GM18858 (cell line): ENCODE measurements at regions not wholly inside any gene's neighbourhood (a gene's known extent, or its start where the extent isn't known, plus 50 kb on each side); places are given as distances from the start of the nearest gene placed in this dataset.
"Not testable (repeated sequence)": the region's sequence is repeated elsewhere in the genome, so short reads cannot be mapped to it uniquely, and the experiment has no call there.

Source experiments
- ATAC-seq: cut with Tn5 transposase; IDR thresholded peaks from one replicate; pipeline ENCODE4 v1.9.1; 2021; ENCODE audit not compliant: unreplicated experiment

GRCh38 chr7:81383846-81384245 is 386.0 kb downstream of the HGF start:
- ATAC-seq, result no peak

DNA sequence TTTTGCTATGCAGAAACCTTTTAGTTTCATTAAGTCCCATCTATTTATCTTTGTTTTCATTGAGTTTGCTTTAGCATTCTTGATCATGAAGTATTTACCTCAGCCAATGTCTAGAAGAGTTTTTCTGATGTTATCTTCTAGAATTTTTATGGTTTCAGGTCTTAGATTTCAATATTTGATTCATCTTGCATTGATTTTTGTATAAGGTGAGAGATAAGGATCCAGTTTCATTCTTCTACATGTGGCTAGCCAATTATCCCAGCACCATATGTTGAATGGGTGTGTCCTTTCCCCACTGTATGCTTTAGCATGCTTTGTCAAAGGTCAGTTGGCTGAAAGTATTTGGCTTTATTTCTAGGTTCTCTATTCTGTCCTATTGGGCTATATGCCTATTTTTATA is 395.2 kb downstream of the HGF start:
- ATAC-seq, result not testable (repeated sequence)

DNA sequence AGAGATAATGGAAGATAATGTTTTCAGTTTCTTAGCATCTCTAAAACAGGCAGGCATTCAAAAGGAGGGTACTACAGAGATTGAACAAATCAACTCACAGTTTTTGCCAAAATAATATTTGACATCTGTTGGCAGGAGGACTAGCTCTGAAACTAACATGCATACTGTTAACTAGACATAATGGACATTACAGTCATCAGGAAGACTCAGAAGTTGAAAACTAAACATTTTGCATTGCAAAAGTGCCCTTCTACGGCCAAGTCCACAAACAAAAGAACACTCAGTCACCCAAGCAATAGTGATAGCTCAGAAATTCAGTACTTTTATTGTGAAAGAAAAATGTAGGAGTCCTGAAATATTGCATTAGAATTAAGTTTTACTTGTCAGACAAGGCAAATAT is 399.0 kb downstream of the HGF start:
- no peak for ATAC-seq

DNA sequence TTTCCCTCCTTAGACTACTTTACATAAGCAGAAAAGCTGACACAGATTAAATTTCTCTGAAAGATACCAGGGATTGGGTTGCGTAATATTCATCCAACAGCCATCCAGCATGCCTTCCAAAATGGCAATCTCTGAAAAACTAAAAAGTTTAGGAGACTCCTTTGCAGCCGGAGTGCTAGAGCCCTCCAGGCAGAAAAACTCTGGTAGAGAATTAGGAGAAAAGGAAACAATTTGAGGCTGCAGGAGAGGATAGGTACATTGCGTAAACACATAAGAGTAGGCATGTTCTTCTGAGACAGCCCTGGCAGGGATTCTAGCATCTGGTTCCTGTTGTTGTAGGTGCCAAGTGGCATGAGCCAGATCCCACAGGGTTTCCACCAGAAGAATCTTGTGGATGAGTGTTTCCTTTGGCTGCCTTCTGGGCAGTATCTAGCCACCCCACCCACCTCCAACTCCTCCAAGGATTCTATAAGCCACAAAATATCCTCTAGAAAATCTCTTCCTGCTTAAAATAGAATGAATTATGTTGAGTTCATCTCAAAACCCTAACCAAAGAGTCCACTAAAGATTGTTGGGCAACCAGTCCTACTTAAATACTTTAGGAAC is 402.4 kb downstream of the HGF start:
- no peak for ATAC-seq

DNA sequence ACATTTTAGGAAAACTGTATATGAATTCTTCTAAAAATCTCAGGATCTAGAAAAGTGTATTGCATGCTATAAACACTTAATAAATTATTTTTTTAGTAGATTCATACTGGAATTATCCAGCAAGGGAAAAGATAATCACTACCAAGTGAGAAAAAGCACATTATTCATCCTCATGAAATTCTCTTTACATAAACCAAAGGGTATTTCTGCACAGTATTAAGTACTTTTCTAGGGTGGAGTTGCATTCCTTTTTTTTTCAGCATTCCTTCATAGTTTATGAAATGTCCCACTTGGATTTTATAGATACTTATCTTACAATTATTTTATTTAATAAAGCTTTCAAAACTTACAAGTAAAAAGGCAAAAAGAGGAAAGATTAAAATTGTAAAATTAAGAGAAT is 403.3 kb downstream of the HGF start:
- ATAC-seq, result no peak

GRCh38 chr7:81361769-81362312 is 408.0 kb downstream of the HGF start:
- no peak for ATAC-seq

- ATAC-seq, result no peak
Measured at GRCh38 chr7:81355911-81356310, 413.9 kb downstream of the HGF start.

GRCh38 chr7:81349044-81349443 is 420.8 kb downstream of the HGF start:
- ATAC-seq, result no peak

DNA sequence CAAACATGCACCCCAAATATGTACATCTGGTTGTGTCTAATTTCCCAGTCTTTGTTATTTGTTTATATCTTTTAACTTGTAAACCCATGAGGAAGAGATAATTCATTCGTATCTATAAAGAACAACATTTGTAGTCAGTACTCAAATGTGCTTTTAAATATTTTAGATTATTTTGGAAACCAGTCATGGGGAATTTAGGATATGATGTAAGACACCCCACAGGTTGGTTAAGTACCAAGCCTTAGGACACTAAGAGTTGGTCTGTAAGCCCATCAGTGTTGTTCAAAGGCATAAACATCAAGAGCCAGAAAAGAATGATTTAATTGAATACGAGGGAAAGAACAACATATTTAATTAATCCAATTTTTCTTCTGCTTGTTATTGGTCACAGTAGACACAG is 421.1 kb upstream of the SEMA3C start:
- ATAC-seq, result no peak

DNA sequence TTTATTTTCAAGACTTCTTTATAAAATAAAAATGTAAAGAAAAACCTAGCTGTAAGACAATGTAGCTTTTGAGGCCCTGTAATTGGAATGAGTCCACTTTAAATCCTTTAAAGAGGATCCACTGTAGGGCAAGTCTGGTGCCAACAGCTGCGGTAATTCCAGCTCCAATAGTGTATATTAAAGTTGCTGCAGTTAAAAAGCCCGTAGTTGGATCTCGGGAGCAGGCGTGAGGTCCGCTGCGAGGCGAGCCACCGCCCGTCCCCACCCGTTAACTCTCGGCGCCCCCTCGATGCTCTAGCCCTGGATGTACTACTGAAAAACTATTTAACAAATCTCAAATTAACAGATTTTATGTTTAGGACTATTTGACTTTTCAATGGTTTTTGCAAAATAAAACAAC is 414.7 kb upstream of the SEMA3C start:
- ATAC-seq, result no peak

DNA sequence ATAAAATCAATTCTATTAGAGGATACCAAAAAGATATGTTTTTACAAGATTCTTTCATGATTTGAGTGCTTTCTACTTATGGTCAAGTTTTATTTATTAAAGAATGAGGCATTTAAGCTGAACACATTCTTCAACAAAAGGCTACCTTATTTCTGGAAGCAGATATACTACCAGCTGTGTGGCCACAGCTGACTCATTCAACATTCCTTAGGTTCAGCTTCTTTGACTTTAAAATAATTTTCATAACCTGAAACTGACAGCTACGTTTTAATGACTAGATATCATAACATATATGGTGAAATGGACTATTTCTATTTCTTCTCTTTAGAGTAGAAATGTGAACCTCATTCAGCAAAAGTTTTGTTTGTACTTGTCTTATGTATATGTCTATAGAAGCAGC is 414.2 kb upstream of the SEMA3C start:
- ATAC-seq, result no peak

DNA sequence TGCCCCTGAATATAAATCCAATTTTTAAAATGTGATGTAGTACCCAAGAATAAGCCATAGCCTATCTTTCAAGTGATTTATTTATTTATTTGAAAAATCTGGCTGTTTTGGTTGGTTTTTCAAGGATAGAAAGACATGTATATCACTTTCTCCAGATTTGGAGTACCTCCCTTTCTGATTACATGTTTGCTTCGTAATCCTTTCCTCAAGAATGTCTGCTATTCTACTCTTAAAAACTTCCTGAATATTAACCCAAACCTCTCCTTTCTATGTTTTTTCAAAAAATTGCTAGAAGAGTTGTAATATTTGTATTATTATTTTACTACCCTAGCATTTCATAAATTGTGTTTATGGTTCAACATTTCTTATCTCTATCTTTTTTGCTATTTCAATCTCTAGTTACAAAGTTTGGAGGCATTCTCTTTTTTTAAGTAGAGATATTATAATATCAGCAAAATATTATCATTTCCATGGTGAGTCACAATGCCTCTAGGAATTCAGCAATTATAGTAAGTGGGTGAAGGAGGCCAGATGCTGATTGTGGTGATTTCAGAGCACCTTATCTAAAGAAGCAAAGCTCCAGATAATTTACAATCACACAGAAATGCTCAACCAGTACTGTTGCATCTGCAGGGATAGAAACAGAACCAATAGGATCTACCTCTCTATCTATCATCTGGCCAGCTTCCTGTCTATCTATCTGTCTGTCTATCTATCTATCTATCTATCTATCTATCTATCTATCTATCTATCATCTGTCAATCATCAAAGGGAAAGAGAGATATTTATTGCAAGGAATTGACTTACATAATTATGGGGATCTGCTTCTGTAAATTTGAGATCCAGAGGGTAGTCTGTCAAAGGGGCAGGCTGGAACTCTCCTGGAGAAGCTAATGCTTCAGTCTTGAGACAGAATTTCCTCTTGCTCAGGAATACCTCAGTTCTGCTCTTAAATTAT is 412.5 kb upstream of the SEMA3C start:
- no peak for ATAC-seq

DNA sequence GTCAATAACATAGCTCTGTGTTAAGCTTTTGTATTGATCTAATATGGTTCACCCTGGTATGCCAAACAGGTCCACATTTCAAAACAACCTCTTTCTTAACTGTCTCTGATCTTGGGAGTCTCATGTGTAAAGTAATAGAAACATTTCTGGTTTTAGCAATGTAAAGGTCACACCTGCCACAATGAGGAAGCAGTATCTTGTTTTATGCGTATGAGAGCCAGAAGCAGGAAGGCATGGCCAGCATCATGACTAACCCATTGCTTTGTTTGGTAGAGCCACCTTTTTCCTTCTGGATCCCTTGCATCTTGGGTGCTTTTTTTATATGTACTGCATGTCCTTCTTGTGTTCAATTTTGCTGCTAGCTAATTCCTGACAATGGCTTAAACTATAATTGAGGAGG is 411.3 kb upstream of the SEMA3C start:
- ATAC-seq, result no peak

DNA sequence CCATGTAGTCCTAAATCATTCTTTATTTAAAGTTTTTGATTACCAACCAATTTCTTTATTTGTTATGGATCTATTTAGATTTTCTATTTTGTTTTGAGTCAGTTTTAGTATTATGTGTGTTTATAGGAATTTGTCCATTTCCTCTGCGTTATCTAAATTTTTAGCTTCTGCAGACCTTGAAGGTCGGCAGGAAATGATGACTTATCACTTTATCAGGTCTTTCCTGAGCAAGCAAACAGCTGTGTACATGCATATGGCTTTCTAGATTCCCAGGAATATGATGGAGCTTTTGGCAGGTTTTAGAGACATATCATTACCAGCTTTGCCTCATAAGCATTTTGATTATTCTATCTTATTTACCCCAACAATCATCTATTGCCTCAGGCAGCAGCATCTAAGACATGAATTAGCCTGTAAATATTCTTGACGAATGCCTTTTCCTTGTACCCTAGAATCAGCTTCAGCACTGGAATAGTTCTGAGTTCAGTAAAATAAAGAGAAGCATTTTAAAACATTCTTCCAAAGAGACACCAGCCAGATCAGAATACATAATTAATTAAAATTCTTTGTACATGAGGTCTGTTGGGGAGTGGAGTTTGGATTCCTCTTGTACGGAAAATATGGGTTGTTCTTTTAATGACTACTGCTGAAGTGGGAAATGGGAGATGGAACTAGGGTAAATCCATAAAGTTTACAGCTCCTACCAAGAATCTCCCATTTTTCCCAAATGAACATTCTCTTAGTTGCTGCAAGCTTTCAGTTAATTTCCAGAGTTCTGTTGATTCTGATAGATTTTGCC is 408.8 kb upstream of the SEMA3C start:
- ATAC-seq, result no peak

- ATAC-seq, result no peak
Measured at GRCh38 chr7:81321949-81322348, 403.1 kb upstream of the SEMA3C start.

DNA sequence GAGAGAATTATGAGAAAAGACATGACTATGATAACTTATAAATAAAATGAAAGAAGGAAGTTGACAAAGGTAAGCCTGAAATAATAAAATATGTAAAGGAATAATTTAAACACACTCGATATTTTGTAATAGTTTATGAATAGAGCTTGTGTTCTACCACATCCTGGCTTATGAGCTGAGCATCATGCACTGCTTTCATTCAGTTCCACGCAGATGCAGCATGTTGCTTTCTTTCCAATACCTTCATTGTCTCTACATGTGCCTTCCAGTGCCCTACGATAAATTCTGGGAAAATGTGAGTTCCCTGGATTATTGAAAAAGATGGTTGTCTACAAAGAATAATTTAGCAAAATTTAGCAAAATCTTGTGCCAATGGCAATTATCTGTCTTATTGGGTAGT is 398.9 kb upstream of the SEMA3C start:
- no peak for ATAC-seq

DNA sequence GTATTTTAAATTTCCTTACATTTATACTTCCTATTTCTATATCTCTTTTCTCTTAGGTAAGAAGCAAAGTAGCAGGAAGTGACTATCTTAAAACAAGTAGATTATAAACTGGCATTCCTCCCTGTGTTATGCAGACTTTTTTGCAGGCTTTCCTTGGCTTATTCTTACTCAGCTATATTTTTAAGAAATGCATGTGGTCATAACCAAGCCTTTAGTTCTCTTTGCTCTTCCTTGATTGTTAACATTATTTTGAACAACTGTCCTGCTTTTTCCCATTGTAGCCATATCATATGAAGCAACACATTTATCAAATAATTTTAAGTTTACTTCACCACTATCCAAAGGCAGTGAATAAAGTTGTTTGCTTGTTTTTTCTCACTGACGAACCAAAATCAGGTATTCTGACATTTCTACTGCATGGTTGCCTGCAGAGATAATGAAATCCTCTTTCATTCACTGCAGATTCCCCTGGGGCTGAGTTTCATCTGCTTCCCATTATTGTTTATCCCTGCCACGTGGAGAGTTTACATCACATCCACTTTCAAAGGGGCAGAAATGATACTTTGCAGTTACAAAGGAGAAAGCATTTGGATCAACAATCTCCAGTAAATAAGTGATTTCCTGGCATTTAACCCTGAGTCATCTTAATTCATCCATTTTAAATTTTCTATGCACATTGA is 389.9 kb upstream of the SEMA3C start:
- ATAC-seq, result no peak

GRCh38 chr7:81301815-81302214 is 383.0 kb upstream of the SEMA3C start:
- no peak for ATAC-seq

DNA sequence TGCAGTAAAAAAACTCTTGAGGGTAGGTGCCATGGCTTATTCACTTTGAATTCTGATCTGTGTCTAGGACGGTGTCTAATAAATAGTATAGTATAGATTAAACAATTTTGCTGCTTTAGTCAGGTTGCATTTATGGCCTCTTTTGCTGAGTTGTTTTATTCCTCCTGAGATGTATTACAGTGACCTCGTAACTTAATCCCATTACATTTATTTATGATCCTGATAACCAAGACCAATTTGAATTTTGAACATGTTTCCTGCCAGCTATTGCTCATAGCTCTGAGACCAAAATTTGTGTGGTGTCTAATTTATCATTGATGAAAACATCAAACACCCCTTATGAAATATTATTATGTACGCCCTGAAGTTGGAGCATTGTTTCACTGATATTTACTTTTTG is 381.9 kb upstream of the SEMA3C start:
- ATAC-seq, result no peak

DNA sequence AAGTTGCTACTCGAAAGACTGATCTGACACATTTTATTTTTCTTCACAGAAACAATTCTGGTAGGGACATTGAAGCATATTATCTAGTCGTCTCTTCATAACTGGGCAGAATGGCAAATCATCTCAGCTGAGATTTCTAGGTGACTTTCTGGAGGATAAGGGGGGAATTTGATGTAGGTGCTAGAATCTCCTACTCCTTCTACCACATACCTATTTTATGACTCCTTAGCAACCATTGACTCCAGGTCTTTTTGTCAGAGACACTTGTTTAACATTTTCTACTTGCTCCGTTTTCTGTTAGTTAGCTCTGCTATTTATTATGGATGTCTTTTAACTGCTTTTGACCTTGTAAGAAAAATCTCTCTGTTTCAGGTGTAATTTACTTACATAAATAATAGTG is 380.9 kb upstream of the SEMA3C start:
- no peak for ATAC-seq
